HEK293 (cell line): ENCODE measurements at regions not wholly inside any gene's neighbourhood (a gene's known extent, or its start where the extent isn't known, plus 50 kb on each side); places are given as distances from the start of the nearest gene placed in this dataset.

ENCODE experiments used
- ATF2 ChIP-seq: fragments of 450-650 bp; formaldehyde crosslinking; IDR thresholded peaks from 2 replicates; pipeline ENCODE4 v1.5.1; 2016; ENCODE audit warnings: missing biosample characterization, missing genetic modification characterization, low read depth
- CTCF ChIP-seq: fragments of 450-650 bp; formaldehyde crosslinking; IDR thresholded peaks from 2 replicates; pipeline ENCODE4 v1.5.1; 2016; ENCODE audit warnings: missing biosample characterization, missing genetic modification characterization
- REPIN1 ChIP-seq: fragments of 450-650 bp; formaldehyde crosslinking; IDR thresholded peaks from 2 replicates; pipeline ENCODE4 v1.5.1; 2017; ENCODE audit warnings: missing biosample characterization, missing genetic modification characterization, low read depth
- SP2 ChIP-seq: fragments of 450-650 bp; formaldehyde crosslinking; IDR thresholded peaks from 2 replicates; pipeline ENCODE4 v1.5.1; 2016; ENCODE audit warnings: missing biosample characterization, missing genetic modification characterization
- ZBTB7A ChIP-seq: fragments of 450-650 bp; formaldehyde crosslinking; IDR thresholded peaks from 2 replicates; pipeline ENCODE4 v1.5.1; 2016; ENCODE audit warnings: low read depth, missing biosample characterization, missing genetic modification characterization
- ZNF274 ChIP-seq, 2 experiments: fragments of 200-500 bp in 1 of 2; fragments of 450-650 bp in 1 of 2; sonication (Bioruptor generic) in 1 of 2; formaldehyde crosslinking in 1 of 2; IDR thresholded peaks; 2 replicates each; pipeline versions ENCODE4 v1.5.1 to v1.6.1; 2014 to 2016; ENCODE audit warnings: borderline replicate concordance in 1 of 2, inconsistent platforms in 1 of 2, low read length in 1 of 2, missing biosample characterization in 1 of 2, missing genetic modification characterization in 1 of 2
- ZNF391 ChIP-seq: fragments of 450-650 bp; formaldehyde crosslinking; IDR thresholded peaks from 2 replicates; pipeline ENCODE4 v1.5.1; 2016; ENCODE audit warnings: low read depth, missing biosample characterization, missing genetic modification characterization, borderline replicate concordance
- ZNF596 ChIP-seq: fragments of 450-650 bp; IDR thresholded peaks from 2 replicates; pipeline ENCODE4 v1.5.0; 2018; ENCODE audit warnings: missing biosample characterization, mild to moderate bottlenecking, missing genetic modification characterization, moderate library complexity
- ZNF621 ChIP-seq: fragments of 450-650 bp; formaldehyde crosslinking; IDR thresholded peaks from 2 replicates; pipeline ENCODE4 v1.5.1; 2017; ENCODE audit warnings: missing biosample characterization, missing genetic modification characterization
- ZNF623 ChIP-seq: fragments of 450-650 bp; formaldehyde crosslinking; IDR thresholded peaks from 2 replicates; pipeline ENCODE4 v1.5.1; 2016; ENCODE audit warnings: missing biosample characterization, missing genetic modification characterization
- TF ChIP-seq, protein P1 (sequence below): fragments of 450-650 bp; formaldehyde crosslinking; IDR thresholded peaks from 2 replicates; pipeline ENCODE4 v1.5.1; 2016; ENCODE audit warnings: missing biosample characterization, missing genetic modification characterization

GRCh38 chr18:65278939-65279667 lies 471.7 kb upstream of the CDH7 start:
- TF ChIP-seq ZNF623 = no peak
- TF ChIP-seq SP2 (tag by site-specific recombination) = no peak
- no peak for TF ChIP-seq ZNF596 (tag by site-specific recombination)
- TF ChIP-seq CTCF (tag by site-specific recombination) = no peak
- no peak for TF ChIP-seq ZBTB7A
- TF ChIP-seq, protein P1, sequence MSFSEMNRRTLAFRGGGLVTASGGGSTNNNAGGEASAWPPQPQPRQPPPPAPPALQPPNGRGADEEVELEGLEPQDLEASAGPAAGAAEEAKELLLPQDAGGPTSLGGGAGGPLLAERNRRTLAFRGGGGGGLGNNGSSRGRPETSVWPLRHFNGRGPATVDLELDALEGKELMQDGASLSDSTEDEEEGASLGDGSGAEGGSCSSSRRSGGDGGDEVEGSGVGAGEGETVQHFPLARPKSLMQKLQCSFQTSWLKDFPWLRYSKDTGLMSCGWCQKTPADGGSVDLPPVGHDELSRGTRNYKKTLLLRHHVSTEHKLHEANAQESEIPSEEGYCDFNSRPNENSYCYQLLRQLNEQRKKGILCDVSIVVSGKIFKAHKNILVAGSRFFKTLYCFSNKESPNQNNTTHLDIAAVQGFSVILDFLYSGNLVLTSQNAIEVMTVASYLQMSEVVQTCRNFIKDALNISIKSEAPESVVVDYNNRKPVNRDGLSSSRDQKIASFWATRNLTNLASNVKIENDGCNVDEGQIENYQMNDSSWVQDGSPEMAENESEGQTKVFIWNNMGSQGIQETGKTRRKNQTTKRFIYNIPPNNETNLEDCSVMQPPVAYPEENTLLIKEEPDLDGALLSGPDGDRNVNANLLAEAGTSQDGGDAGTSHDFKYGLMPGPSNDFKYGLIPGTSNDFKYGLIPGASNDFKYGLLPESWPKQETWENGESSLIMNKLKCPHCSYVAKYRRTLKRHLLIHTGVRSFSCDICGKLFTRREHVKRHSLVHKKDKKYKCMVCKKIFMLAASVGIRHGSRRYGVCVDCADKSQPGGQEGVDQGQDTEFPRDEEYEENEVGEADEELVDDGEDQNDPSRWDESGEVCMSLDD = no peak
- no peak for TF ChIP-seq ZNF274 (IDR thresholded peaks at IDR 0.05; ENCODE audit: low read length)
- TF ChIP-seq ZNF274 (tag by site-specific recombination; IDR thresholded peaks at IDR 0.05; ENCODE audit: borderline replicate concordance) = no peak
- no peak for TF ChIP-seq ZNF621
- TF ChIP-seq ATF2 (tag by site-specific recombination) = no peak
- no peak for TF ChIP-seq REPIN1 (tag by site-specific recombination)
- TF ChIP-seq ZNF391 (tag by site-specific recombination) = no peak
